SK-N-SH (cell line): ENCODE measurements at regions not wholly inside any gene's neighbourhood (a gene's known extent, or its start where the extent isn't known, plus 50 kb on each side); places are given as distances from the start of the nearest gene placed in this dataset.

ENCODE experiments used
- CTCF ChIA-PET: fragments of 300-600, 350-600 bp; formaldehyde crosslinking; extraction: SDS; loops from one replicate; lab custom pipeline; 2021; lab: Yijun Ruan, JAX
- POLR2A ChIA-PET: fragments of 350-600 bp; sonication (Branson Sonifier 250); formaldehyde crosslinking; extraction: SDS; loops from one replicate; lab custom pipeline; 2020; ENCODE audit warnings: antibody characterized with exemption, inconsistent platforms; lab: Yijun Ruan, JAX
- DNase-seq: peaks from one replicate; pipeline ENCODE4 v3.0.0; 2012
- H2AFZ ChIP-seq: fragments of 200-600 bp; sonication (generic); 2 replicates; pipeline ENCODE4 v1.8.1; 2016; ENCODE audit warnings: antibody characterized with exemption, mild to moderate bottlenecking, low read depth
- H3F3A ChIP-seq: fragments of 200-600 bp; sonication (generic); replicated peaks from 2 replicates; pipeline ENCODE3; 2016; ENCODE audit warnings: antibody characterized with exemption, mild to moderate bottlenecking; ENCODE audit not compliant: insufficient read depth
- H3K27ac ChIP-seq, 2 experiments: fragments of 200-500 bp in 1 of 2; fragments of 200-600 bp in 1 of 2; sonication (Bioruptor generic) in 1 of 2; sonication (generic), shearing (Covaris generic) in 1 of 2; 2 replicates each; pipeline versions ENCODE4 v1.5.1 to v1.6.1; 2014 to 2016; ENCODE audit warnings: low read depth in 2 of 2, inconsistent platforms in 1 of 2, low read length in 1 of 2, mild to moderate bottlenecking in 1 of 2, mixed read lengths in 1 of 2
- H3K27me3 ChIP-seq: fragments of 200-600 bp; sonication (generic), shearing (Covaris generic); 2 replicates; pipeline ENCODE4 v1.6.1; 2016; ENCODE audit warnings: mixed run types; ENCODE audit not compliant: insufficient read depth
- H3K36me3 ChIP-seq, 2 experiments: fragments of 200-500 bp in 1 of 2; fragments of 200-600 bp in 1 of 2; sonication (Bioruptor generic) in 1 of 2; sonication (generic) in 1 of 2; replicated peaks in 1 of 2; 2 replicates each; pipeline versions ENCODE3 to v1.5.1; 2014 to 2016; ENCODE audit warnings: low read length in 1 of 2, mild to moderate bottlenecking in 1 of 2; ENCODE audit not compliant: insufficient read depth in 2 of 2, control insufficient read depth in 1 of 2
- H3K4me1 ChIP-seq, 2 experiments: fragments of 200-500 bp in 1 of 2; fragments of 200-600 bp in 1 of 2; sonication (Bioruptor generic) in 1 of 2; sonication (generic), shearing (Covaris generic) in 1 of 2; 2 replicates each; pipeline versions ENCODE4 v1.5.1 to v1.6.1; 2014 to 2016; ENCODE audit warnings: low read depth in 1 of 2, low read length in 1 of 2, mixed run types in 1 of 2; ENCODE audit not compliant: insufficient read depth in 2 of 2, control insufficient read depth in 1 of 2
- H3K4me2 ChIP-seq: fragments of 200-600 bp; sonication (generic), shearing (Covaris generic); 2 replicates; pipeline ENCODE4 v1.6.1; 2017; ENCODE audit warnings: mixed run types
- H3K4me3 ChIP-seq, 2 experiments: fragments of 200-500 bp in 1 of 2; fragments of 200-600 bp in 1 of 2; sonication (Bioruptor generic) in 1 of 2; sonication (generic), shearing (Covaris generic) in 1 of 2; 2 replicates each; pipeline versions ENCODE4 v1.5.1 to v1.8.1; 2014 to 2016; ENCODE audit warnings: low read depth in 2 of 2, inconsistent platforms in 1 of 2, low read length in 1 of 2, mild to moderate bottlenecking in 1 of 2, mixed read lengths in 1 of 2, moderate library complexity in 1 of 2
- H3K79me2 ChIP-seq: fragments of 200-600 bp; sonication (generic); 2 replicates; pipeline ENCODE4 v1.8.1; 2017; ENCODE audit warnings: mild to moderate bottlenecking; ENCODE audit not compliant: insufficient read depth
- H3K9ac ChIP-seq: fragments of 200-600 bp; sonication (generic); 2 replicates; pipeline ENCODE4 v1.6.1; 2017; ENCODE audit warnings: mixed run types
- H3K9me2 ChIP-seq: fragments of 200-600 bp; sonication (generic); 2 replicates; pipeline ENCODE4 v1.6.1; 2017; ENCODE audit warnings: mixed run types
- H3K9me3 ChIP-seq: fragments of 200-600 bp; sonication (generic); 2 replicates; pipeline ENCODE4 v1.6.1; 2017; ENCODE audit warnings: mixed run types, mild to moderate bottlenecking, moderate library complexity
- H4K20me1 ChIP-seq: fragments of 200-600 bp; sonication (generic); 2 replicates; pipeline ENCODE4 v1.6.1; 2017; ENCODE audit warnings: mild to moderate bottlenecking, mixed run types; ENCODE audit not compliant: insufficient read depth
- CHD2 ChIP-seq: fragments of 150-350 bp; IDR thresholded peaks from 2 replicates; pipeline ENCODE4 v1.6.1; 2018; ENCODE audit warnings: low read length; ENCODE audit not compliant: partially characterized antibody
- EZH2phosphoT487 ChIP-seq: fragments of 200-600 bp; sonication (generic); IDR thresholded peaks from 2 replicates; pipeline ENCODE4 v1.6.1; 2017; ENCODE audit warnings: low read depth, mixed run types, mild to moderate bottlenecking, antibody characterized with exemption, moderate library complexity, borderline replicate concordance
- FOXJ3 ChIP-seq: sonication (generic); formaldehyde crosslinking; IDR thresholded peaks from 2 replicates; pipeline ENCODE4 v1.5.1; 2020; ENCODE audit warnings: mild to moderate bottlenecking, missing genetic modification reagents
- FOXM1 ChIP-seq: IDR thresholded peaks from 2 replicates; pipeline ENCODE4 v1.4.0; 2012; ENCODE audit warnings: low read depth, mild to moderate bottlenecking
- GATA2 ChIP-seq: sonication (generic); formaldehyde crosslinking; IDR thresholded peaks from 2 replicates; pipeline ENCODE4 v1.5.0; 2020; ENCODE audit warnings: mild to moderate bottlenecking, missing genetic modification reagents
- MEF2A ChIP-seq: IDR thresholded peaks from 2 replicates; pipeline ENCODE4 v1.4.0; 2012; ENCODE audit warnings: low read depth, borderline replicate concordance
- NFIC ChIP-seq: IDR thresholded peaks from 2 replicates; pipeline ENCODE4 v1.4.0; 2012; ENCODE audit warnings: borderline replicate concordance
- RAD21 ChIP-seq: IDR thresholded peaks from 2 replicates; pipeline ENCODE4 v1.6.1; 2012; ENCODE audit warnings: mild to moderate bottlenecking, low read length
- RFX5 ChIP-seq: IDR thresholded peaks from 2 replicates; pipeline ENCODE4 v1.6.1; 2012; ENCODE audit warnings: mild to moderate bottlenecking, improper control_type of control experiment, low read length
- SIN3A ChIP-seq: IDR thresholded peaks from 2 replicates; pipeline ENCODE4 v1.6.1; 2012; ENCODE audit warnings: low read depth, mild to moderate bottlenecking, low read length, moderate library complexity, borderline replicate concordance
- SMC3 ChIP-seq: IDR thresholded peaks from 2 replicates; pipeline ENCODE4 v1.6.1; 2012; ENCODE audit warnings: low read depth, low read length, improper control_type of control experiment
- TAF1 ChIP-seq: IDR thresholded peaks from 2 replicates; pipeline ENCODE4 v1.6.1; 2012; ENCODE audit warnings: low read depth, mild to moderate bottlenecking, low read length, moderate library complexity, borderline replicate concordance
- TEAD4 ChIP-seq: IDR thresholded peaks from 2 replicates; pipeline ENCODE4 v1.4.0; 2012; ENCODE audit warnings: mild to moderate bottlenecking, borderline replicate concordance; ENCODE audit not compliant: insufficient read depth
- WGBS: methylation state at CpG from one replicate; pipeline ENCODE4 v1.1.6; 2017; ENCODE audit warnings: low lambda C conversion rate; 5-methylcytosine and 5-hydroxymethylcytosine counted together
- TF ChIP-seq, protein P1 (sequence below): IDR thresholded peaks from 2 replicates; pipeline ENCODE4 v1.4.0; 2012; ENCODE audit warnings: low read depth, borderline replicate concordance
- TF ChIP-seq, protein P2 (sequence below): IDR thresholded peaks from 2 replicates; pipeline ENCODE4; 2012
- TF ChIP-seq, protein P3 (sequence below): fragments of 150-350 bp; IDR thresholded peaks from 2 replicates; pipeline ENCODE4 v1.6.1; 2016; ENCODE audit warnings: mild to moderate bottlenecking, low read depth, low read length
- TF ChIP-seq, protein P4 (sequence below): IDR thresholded peaks from 2 replicates; pipeline ENCODE4 v1.4.0; 2012; ENCODE audit warnings: low read depth
- TF ChIP-seq, protein P5 (sequence below): fragments of 200-600 bp; sonication (generic); IDR thresholded peaks from 2 replicates; pipeline ENCODE4 v1.6.1; 2017; ENCODE audit warnings: antibody characterized with exemption, mild to moderate bottlenecking, moderate library complexity

DNA sequence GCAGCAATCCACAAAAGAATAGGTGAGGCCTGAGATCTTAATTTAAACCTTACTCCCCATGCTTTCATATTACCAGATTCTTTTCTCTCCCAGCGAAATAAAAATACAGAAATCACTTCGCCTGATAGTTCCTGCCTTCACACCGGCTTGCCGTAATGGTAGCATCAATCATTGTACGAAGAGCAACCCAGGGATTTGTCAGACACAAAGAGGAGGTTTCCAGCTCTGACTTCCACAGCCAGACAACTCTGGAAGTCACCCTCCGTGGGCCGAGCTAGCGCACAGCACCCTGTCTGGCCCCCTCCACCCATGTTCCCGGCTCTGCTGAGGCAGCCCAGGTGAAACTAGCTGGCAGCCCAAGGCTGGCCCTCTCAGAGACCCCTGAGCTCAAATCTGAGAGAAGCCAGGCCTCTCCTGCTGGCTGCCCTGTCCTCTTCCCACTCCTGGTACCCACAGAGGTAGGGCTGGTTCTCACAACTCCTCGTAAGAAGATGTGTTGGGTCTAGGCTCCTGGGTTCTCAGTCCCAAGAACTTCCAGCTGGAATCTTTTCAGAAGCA, 156.9 kb upstream of the BNIP2 start:
- CTCF ChIA-PET: no interaction called here
- no peak overlapping the region for H2AFZ ChIP-seq
- H3K4me2 ChIP-seq: no peak overlapping the region
- no peaks in the 10 kb centered on the region for H3K9me2 ChIP-seq
- 53% methylated on average over 6 of the region's 10 CpGs for WGBS
- no peaks in the 10 kb centered on the region for H3K36me3 ChIP-seq
- H4K20me1 ChIP-seq: no peaks in the 10 kb centered on the region
- DNase-seq: no peak
- peaks cover 4% of the 10 kb centered on the region; the same call in 1 of the 2 replicates for H3K27me3 ChIP-seq
- H3K9ac ChIP-seq: no peak overlapping the region
- no peak overlapping the region for H3K27ac ChIP-seq
- TF ChIP-seq, protein P1, sequence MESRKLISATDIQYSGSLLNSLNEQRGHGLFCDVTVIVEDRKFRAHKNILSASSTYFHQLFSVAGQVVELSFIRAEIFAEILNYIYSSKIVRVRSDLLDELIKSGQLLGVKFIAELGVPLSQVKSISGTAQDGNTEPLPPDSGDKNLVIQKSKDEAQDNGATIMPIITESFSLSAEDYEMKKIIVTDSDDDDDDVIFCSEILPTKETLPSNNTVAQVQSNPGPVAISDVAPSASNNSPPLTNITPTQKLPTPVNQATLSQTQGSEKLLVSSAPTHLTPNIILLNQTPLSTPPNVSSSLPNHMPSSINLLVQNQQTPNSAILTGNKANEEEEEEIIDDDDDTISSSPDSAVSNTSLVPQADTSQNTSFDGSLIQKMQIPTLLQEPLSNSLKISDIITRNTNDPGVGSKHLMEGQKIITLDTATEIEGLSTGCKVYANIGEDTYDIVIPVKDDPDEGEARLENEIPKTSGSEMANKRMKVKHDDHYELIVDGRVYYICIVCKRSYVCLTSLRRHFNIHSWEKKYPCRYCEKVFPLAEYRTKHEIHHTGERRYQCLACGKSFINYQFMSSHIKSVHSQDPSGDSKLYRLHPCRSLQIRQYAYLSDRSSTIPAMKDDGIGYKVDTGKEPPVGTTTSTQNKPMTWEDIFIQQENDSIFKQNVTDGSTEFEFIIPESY: no peak
- TF ChIP-seq NFIC (no peak), FOXJ3 (CRISPR knock-in tag) (no peak), RAD21 (no peak), SMC3 (no peak), GATA2 (CRISPR knock-in tag) (no peak), TAF1 (no peak), FOXM1 (no peak), SIN3A (no peak)
- TF ChIP-seq, protein P2, sequence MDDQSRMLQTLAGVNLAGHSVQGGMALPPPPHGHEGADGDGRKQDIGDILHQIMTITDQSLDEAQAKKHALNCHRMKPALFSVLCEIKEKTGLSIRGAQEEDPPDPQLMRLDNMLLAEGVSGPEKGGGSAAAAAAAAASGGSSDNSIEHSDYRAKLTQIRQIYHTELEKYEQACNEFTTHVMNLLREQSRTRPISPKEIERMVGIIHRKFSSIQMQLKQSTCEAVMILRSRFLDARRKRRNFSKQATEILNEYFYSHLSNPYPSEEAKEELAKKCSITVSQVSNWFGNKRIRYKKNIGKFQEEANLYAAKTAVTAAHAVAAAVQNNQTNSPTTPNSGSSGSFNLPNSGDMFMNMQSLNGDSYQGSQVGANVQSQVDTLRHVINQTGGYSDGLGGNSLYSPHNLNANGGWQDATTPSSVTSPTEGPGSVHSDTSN: no peak
- TF ChIP-seq, protein P3, sequence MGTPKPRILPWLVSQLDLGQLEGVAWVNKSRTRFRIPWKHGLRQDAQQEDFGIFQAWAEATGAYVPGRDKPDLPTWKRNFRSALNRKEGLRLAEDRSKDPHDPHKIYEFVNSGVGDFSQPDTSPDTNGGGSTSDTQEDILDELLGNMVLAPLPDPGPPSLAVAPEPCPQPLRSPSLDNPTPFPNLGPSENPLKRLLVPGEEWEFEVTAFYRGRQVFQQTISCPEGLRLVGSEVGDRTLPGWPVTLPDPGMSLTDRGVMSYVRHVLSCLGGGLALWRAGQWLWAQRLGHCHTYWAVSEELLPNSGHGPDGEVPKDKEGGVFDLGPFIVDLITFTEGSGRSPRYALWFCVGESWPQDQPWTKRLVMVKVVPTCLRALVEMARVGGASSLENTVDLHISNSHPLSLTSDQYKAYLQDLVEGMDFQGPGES: no peak
- TF ChIP-seq, protein P4, sequence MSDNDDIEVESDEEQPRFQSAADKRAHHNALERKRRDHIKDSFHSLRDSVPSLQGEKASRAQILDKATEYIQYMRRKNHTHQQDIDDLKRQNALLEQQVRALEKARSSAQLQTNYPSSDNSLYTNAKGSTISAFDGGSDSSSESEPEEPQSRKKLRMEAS: no peak
- H3K9me3 ChIP-seq: no peaks in the 10 kb centered on the region
- H3K4me1 ChIP-seq: no peaks in the 10 kb centered on the region
- H3K4me3 ChIP-seq: no peak overlapping the region
- no peaks in the 10 kb centered on the region for H3K79me2 ChIP-seq
- no peaks in the 10 kb centered on the region for H3F3A ChIP-seq
- POLR2A ChIA-PET: no interaction called here

DNA sequence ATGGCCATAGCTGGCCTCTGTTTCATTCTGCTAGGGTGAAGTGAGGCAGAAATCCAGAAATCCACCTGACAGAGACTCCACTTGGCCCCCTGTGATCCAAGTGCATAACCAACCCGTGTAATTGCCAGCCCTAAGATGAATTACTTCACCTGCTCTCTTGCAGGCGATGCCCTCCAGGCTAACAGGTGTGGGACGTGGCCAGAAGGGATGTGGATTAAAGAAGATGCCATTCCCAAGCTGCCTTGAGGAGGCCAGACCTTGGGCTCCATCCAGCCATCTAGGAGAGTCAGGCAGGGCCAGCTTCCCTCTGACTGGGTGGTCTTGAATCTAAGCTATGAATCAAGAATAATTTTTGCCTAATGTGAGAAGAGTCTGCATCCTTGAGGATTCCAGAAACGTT, 154.5 kb upstream of the BNIP2 start:
- Histone ChIP-seq H3K36me3 (no peaks in the 10 kb centered on the region), H3K4me2 (no peak overlapping the region), H3K9me3 (no peaks in the 10 kb centered on the region), H3K4me3 (no peak overlapping the region), H3K9ac (no peak overlapping the region), H3K79me2 (no peaks in the 10 kb centered on the region), H3K9me2 (no peaks in the 10 kb centered on the region), H2AFZ (no peak overlapping the region), H3F3A (no peaks in the 10 kb centered on the region), H3K27me3 (peaks cover 4% of the 10 kb centered on the region), H3K27ac (no peak overlapping the region), H3K4me1 (no peaks in the 10 kb centered on the region), H4K20me1 (no peaks in the 10 kb centered on the region)
- ChIA-PET POLR2A (no interaction called here), CTCF (no interaction called here)
- DNase-seq: no peak
- WGBS: 5% methylated on average over 4 of the region's 4 CpGs
- TF ChIP-seq, protein P2: no peak
- TF ChIP-seq, protein P3: no peak
- no peak for TF ChIP-seq TEAD4
- TF ChIP-seq RAD21: no peak
- no peak for TF ChIP-seq MEF2A
- TF ChIP-seq EZH2phosphoT487: no peak
- TF ChIP-seq RFX5: no peak
- TF ChIP-seq SIN3A: no peak
- TF ChIP-seq FOXJ3 (CRISPR knock-in tag): no peak
- TF ChIP-seq CHD2: no peak
- TF ChIP-seq, protein P5, sequence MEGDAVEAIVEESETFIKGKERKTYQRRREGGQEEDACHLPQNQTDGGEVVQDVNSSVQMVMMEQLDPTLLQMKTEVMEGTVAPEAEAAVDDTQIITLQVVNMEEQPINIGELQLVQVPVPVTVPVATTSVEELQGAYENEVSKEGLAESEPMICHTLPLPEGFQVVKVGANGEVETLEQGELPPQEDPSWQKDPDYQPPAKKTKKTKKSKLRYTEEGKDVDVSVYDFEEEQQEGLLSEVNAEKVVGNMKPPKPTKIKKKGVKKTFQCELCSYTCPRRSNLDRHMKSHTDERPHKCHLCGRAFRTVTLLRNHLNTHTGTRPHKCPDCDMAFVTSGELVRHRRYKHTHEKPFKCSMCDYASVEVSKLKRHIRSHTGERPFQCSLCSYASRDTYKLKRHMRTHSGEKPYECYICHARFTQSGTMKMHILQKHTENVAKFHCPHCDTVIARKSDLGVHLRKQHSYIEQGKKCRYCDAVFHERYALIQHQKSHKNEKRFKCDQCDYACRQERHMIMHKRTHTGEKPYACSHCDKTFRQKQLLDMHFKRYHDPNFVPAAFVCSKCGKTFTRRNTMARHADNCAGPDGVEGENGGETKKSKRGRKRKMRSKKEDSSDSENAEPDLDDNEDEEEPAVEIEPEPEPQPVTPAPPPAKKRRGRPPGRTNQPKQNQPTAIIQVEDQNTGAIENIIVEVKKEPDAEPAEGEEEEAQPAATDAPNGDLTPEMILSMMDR: no peak
